AG09319 (cell line): ENCODE measurements at regions not wholly inside any gene's neighbourhood (a gene's known extent, or its start where the extent isn't known, plus 50 kb on each side); places are given as distances from the start of the nearest gene placed in this dataset.

Experiments
- DNase-seq: peaks from one replicate; pipeline ENCODE4 v3.0.0-alpha.2; 2010; ENCODE audit warnings: low read depth; ENCODE audit errors: extremely low read depth
- CTCF ChIP-seq: IDR thresholded peaks from 2 replicates; pipeline ENCODE4 v1.5.1; 2011; ENCODE audit warnings: low read depth, mild to moderate bottlenecking, inconsistent platforms, low read length, moderate library complexity

DNA sequence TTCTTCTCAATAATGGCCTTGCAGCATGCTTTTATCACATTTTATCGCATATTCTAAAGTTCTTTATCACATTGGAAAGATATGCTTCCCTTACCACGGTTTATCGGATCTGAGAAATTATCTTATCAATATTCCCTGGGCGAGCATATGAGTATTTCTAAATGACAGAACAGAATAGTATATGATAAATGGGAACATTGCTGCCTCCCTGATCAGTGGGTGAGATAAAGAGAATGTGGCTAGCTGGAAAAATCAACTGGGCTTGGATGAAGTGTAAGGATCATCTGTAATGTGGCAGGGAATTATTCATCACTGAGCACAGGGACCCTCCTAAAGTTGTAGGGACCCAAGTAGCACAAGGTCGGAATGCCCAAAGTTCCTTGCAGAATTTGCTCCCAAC, 667.4 kb upstream of the NRP1 start:
- no peak for TF ChIP-seq CTCF
- DNase-seq: no peak

- no peak for DNase-seq
- TF ChIP-seq CTCF: no peak
These were observed 666.7 kb upstream of the NRP1 start for GRCh38 chr10:34001087-34001580.

- TF ChIP-seq CTCF: no peak
These were observed 659.5 kb upstream of the NRP1 start for GRCh38 chr10:33993917-33994316.

GRCh38 chr10:33991924-33992323, 657.5 kb upstream of the NRP1 start:
- no peak for TF ChIP-seq CTCF
- no peak for DNase-seq

More at GRCh38 chr10:33993917-33994316, 659.5 kb upstream of the NRP1 start:
- no peak for DNase-seq

DNA sequence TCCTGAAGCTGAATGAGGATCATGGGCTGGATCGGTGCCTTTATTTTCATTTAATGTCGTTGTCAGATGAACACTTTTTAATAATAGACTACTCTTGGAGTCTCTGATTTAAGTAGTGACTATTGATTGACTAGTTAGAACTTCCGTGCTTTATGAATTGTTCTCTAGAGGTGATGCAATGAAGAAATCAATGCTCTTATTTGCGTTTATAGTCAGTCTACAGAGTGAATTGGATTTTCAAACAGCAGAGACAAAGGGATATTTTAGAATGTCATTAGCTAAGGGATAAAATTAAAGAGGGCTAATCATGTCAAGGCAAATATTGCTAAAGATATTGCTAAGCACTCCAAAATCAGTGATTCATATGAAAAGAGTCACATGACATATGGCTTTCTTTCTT, 652.0 kb upstream of the NRP1 start:
- DNase-seq: no peak
- TF ChIP-seq CTCF: no peak

- no peak for TF ChIP-seq CTCF
- DNase-seq: no peak
These were observed 651.5 kb upstream of the NRP1 start for GRCh38 chr10:33986016-33986415.

DNA sequence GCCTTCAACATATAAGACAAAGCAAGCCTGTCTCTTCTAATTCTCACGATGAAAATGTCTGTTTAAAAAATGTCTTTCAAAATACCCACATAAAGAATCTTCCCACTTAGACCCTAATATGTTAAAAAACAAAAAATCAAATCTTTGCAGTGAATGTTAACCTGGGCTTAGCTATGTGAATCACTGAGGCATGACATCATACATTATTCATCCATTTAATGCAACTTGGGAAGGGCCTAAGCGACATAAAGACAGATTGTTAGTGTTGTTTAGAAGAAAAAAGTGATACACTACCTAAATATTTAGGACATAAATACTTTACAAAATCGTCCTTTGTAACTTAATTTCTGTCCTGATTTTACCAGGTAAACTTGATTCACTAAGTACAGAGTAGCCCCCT, 648.5 kb upstream of the NRP1 start:
- TF ChIP-seq CTCF: no peak
- DNase-seq: no peak
